ENCODE measurements at regions not wholly inside any gene's neighbourhood (a gene's known extent, or its start where the extent isn't known, plus 50 kb on each side); places are given as distances from the start of the nearest gene placed in this dataset.

GRCh38 chr14:98173305-98173704, 1098.7 kb downstream of the BCL11B start:
- ChIA-PET CTCF (no interaction called here), POLR2A (ENCODE audit: unreplicated experiment) (no interaction called here)
- H2BK20ac ChIP-seq (ENCODE audit: low read depth, low read length), result no peak overlapping the region
- no peaks in the 10 kb centered on the region for H3K4me1 ChIP-seq (ENCODE audit: control insufficient read depth, insufficient read depth, low read length)
- H3K18ac ChIP-seq (ENCODE audit: low read depth, low read length), result no peak overlapping the region
- BruUV-seq (replicated peaks), result no TSS peak
- DNase-seq (no peak), ATAC-seq (ENCODE audit: low read depth) (no peak)
- no peaks in the 10 kb centered on the region for H4K20me1 ChIP-seq (ENCODE audit: insufficient read depth, low read length)
- intact Hi-C loops (cut with micrococcal nuclease), result no loop called here
- dilution Hi-C loops (cut with HindIII; ENCODE audit: low sequenced_read_pairs, unreplicated experiment), result no loop called here
- H3K9ac ChIP-seq (ENCODE audit: low read depth, low read length), result no peak overlapping the region
- no peak overlapping the region for H3K4me3 ChIP-seq (ENCODE audit: insufficient read depth, low read depth, low read length)
- H3K27ac ChIP-seq (ENCODE audit: insufficient read depth, low read length), result no peak overlapping the region
- no CpG with 5 or more reads among the region's 7 CpGs for WGBS, 2 experiments (ENCODE audit: extremely low coverage in 2 of 2, insufficient read length in 1 of 2)
- no peaks in the 10 kb centered on the region for H3K79me1 ChIP-seq (ENCODE audit: low read depth in 1 of 2, low read length in 2 of 2)
- H3K23ac ChIP-seq (ENCODE audit: low read depth, low read length), result no peak overlapping the region
- no peak overlapping the region for H3K4ac ChIP-seq (ENCODE audit: low read depth, low read length)
- H3K9me3 ChIP-seq (ENCODE audit: control insufficient read depth, insufficient read depth, low read length), result peaks cover 33% of the 10 kb centered on the region
- no peak overlapping the region for H2AK5ac ChIP-seq (ENCODE audit: low read depth, low read length)
- H2AFZ ChIP-seq (replicated peaks; ENCODE audit: low read length, poor library complexity), result no peak overlapping the region
- no peak overlapping the region for H4K5ac ChIP-seq (ENCODE audit: low read depth, low read length)
- in situ Hi-C loops (cut with MboI; ENCODE audit: low sequenced_read_pairs), result no loop called here
- TF ChIP-seq MXI1 (IDR thresholded peaks at IDR 0.05; ENCODE audit: borderline replicate concordance, low read depth, low read length) (no peak), USF2 (IDR thresholded peaks at IDR 0.05; ENCODE audit: low read depth, low read length) (no peak), MAZ (IDR thresholded peaks at IDR 0.05; ENCODE audit: borderline replicate concordance, low read depth, low read length) (no peak), CHD1 (IDR thresholded peaks at IDR 0.05; ENCODE audit: low read depth, low read length) (no peak), SMC3 (IDR thresholded peaks at IDR 0.05; ENCODE audit: low read depth, low read length) (no peak), BHLHE40 (IDR thresholded peaks at IDR 0.05; ENCODE audit: low read depth, low read length) (no peak), MAFK (IDR thresholded peaks at IDR 0.05; ENCODE audit: low read depth, low read length) (no peak), ELK1 (IDR thresholded peaks at IDR 0.05; ENCODE audit: borderline replicate concordance, low read depth, low read length) (no peak), POLR2A (IDR thresholded peaks at IDR 0.05; ENCODE audit: low read depth, low read length) (no peak)
- H3K36me3 ChIP-seq (ENCODE audit: control insufficient read depth, insufficient read depth, low read length), result no peaks in the 10 kb centered on the region
- H3K9me1 ChIP-seq (ENCODE audit: insufficient read depth, low read length), result no peaks in the 10 kb centered on the region
- no peak overlapping the region for H2AK9ac ChIP-seq (replicated peaks; ENCODE audit: low read depth, low read length, poor library complexity)
- H4K8ac ChIP-seq (ENCODE audit: low read depth in 2 of 2, low read length in 2 of 2), result no peak overlapping the region
- no peak overlapping the region for H2BK15ac ChIP-seq (ENCODE audit: low read depth, low read length)
- no peak overlapping the region for H3K14ac ChIP-seq (replicated peaks; ENCODE audit: low read depth, low read length)
- H2BK120ac ChIP-seq (ENCODE audit: low read depth, low read length), result no peak overlapping the region
- no peak overlapping the region for H3K56ac ChIP-seq (ENCODE audit: extremely low read depth, insufficient read depth, low read length)
- no peaks in the 10 kb centered on the region for H3K27me3 ChIP-seq (ENCODE audit: control insufficient read depth, insufficient read depth, low read length)
- H3K4me2 ChIP-seq (ENCODE audit: low read depth, low read length), result no peak overlapping the region
- no peak overlapping the region for H4K91ac ChIP-seq (ENCODE audit: insufficient read depth, low read depth, low read length)
- H2BK5ac ChIP-seq (ENCODE audit: low read depth, low read length, poor library complexity, severe bottlenecking), result no peak overlapping the region

Data from IMR-90 (cell line).